ENCODE measurements at regions not wholly inside any gene's neighbourhood (a gene's known extent, or its start where the extent isn't known, plus 50 kb on each side); places are given as distances from the start of the nearest gene placed in this dataset.

DNA sequence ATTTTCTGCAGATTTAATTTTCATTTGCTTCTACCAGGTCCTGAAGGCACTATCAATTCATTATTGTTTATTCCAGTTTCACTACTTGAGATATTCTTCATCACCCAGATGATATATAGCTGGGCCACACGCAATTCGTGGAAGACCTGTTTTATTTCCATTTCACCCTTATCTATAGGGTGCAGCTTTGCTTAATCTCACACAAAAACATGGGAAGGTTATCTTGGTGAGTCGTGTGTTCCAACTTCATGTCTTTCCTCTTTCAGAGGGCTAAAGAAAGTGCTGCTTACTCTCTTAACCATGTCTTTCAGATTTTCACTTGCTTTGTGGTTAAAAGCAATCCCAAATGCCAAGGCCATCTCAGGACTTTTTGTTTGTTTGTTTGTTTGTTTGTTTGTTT lies 194.0 kb downstream of the SOD2 start:
- Mint-ChIP-seq H3K36me3 (ENCODE audit: low read depth) (peaks cover 3% of the 10 kb centered on the region), H3K27ac (ENCODE audit: unreplicated experiment) (no peak overlapping the region), H3K4me1 (no peaks in the 10 kb centered on the region), H3K9me3 (no peaks in the 10 kb centered on the region), H3K4me3 (no peak overlapping the region), H3K27me3 (ENCODE audit: low read depth) (peaks cover 11% of the 10 kb centered on the region)
- TF ChIP-seq, protein P1, sequence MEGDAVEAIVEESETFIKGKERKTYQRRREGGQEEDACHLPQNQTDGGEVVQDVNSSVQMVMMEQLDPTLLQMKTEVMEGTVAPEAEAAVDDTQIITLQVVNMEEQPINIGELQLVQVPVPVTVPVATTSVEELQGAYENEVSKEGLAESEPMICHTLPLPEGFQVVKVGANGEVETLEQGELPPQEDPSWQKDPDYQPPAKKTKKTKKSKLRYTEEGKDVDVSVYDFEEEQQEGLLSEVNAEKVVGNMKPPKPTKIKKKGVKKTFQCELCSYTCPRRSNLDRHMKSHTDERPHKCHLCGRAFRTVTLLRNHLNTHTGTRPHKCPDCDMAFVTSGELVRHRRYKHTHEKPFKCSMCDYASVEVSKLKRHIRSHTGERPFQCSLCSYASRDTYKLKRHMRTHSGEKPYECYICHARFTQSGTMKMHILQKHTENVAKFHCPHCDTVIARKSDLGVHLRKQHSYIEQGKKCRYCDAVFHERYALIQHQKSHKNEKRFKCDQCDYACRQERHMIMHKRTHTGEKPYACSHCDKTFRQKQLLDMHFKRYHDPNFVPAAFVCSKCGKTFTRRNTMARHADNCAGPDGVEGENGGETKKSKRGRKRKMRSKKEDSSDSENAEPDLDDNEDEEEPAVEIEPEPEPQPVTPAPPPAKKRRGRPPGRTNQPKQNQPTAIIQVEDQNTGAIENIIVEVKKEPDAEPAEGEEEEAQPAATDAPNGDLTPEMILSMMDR (conservative IDR thresholded peaks at IDR 0.05): no peak
- no peak for DNase-seq (ENCODE audit: low read depth, low spot score)

DNA sequence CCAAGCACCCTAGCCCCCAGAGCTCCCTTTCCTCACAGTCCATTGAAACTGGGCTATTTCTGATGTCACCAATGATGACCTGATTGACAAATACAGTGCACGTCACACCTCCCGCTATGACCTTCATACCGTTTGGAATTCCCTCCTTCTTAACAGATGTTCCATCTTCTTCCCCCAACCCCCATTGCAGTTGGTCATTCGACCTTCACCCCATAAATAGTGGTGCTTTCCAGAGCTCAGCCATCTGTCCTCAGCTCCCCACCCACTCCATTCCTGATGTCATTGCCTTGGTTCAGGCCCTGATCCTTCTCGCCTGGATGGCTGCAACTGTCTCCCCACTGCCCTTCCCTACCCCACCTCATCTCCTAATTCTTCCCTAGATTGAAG lies 198.5 kb downstream of the SOD2 start:
- Mint-ChIP-seq H3K4me1 (no peaks in the 10 kb centered on the region), H3K27ac (ENCODE audit: unreplicated experiment) (no peak overlapping the region), H3K27me3 (ENCODE audit: low read depth) (peaks cover 25% of the 10 kb centered on the region), H3K4me3 (no peak overlapping the region), H3K9me3 (no peaks in the 10 kb centered on the region), H3K36me3 (ENCODE audit: low read depth) (peaks cover 3% of the 10 kb centered on the region)
- TF ChIP-seq, protein P1 (conservative IDR thresholded peaks at IDR 0.05): no peak
- DNase-seq (ENCODE audit: low read depth, low spot score): no peak

DNA sequence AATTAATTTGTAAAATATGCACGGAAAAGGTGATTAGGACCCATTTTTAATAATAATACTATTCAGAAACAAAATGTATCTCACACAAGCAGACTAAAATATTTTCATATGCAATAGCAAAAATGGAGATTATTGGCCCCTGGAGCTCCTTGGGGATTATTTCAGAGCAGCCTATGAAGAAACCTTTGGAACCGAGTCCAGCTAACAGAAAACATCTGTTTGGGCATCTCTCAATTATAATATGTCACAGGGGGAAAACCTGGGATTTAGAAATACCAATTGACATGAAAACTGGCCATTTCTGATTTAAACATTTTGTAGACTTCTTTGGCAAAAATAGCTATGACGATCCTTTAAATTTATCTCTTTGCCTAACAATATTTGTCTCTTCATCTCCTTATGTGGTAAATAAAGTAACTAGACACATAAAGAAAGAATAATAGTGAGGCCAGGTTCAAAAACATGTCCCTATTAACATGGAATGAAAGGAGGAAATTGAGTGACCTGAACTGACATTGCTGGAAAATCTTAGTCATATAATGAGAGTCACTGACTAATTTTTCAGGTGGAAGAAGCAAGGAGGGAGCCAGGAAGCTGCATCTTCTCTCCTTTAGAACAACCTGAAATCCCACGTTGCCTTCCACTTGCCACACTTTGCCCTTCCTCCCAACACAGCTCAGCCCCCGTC lies 199.0 kb downstream of the SOD2 start:
- Mint-ChIP-seq H3K9me3 (no peaks in the 10 kb centered on the region), H3K36me3 (ENCODE audit: low read depth) (peaks cover 3% of the 10 kb centered on the region), H3K27me3 (ENCODE audit: low read depth) (peaks cover 25% of the 10 kb centered on the region), H3K4me1 (no peaks in the 10 kb centered on the region), H3K27ac (ENCODE audit: unreplicated experiment) (no peak overlapping the region), H3K4me3 (no peak overlapping the region)
- TF ChIP-seq, protein P1 (conservative IDR thresholded peaks at IDR 0.05): no peak
- DNase-seq (ENCODE audit: low read depth, low spot score): no peak

DNA sequence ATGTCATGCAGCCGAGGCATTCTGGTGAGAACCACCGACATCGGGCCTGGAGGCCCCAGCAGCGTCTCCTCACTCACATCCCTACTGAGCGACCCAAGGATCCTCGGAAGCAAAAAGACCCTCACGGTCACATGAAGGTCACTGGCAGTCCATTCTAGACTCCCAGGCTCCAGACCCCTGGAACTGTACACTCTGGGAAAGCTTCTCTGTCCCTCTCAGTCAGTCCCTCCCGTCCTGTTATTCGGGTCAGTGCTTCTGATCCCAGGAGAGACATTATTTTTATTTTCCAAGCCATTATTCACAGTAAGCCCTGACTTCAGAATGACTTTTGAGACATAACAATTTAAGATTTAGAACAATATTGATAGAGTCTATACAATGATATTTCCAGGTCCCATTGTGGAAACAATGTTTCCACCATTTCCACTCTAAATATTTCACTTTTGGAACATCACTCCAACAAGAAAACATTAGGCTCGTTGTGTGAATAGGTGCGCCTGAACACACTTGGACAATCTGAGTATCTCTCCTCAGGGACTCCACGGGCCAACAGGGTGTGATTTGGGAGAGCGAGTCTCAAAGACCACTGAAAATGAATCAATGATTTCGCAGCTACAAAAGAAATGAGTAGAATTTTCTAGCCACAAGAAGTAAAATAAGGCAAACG lies 199.7 kb downstream of the SOD2 start:
- no peak overlapping the region for H3K27ac Mint-ChIP-seq (ENCODE audit: unreplicated experiment)
- peaks cover 32% of the 10 kb centered on the region for H3K27me3 Mint-ChIP-seq (ENCODE audit: low read depth)
- no peak overlapping the region for H3K4me3 Mint-ChIP-seq
- H3K4me1 Mint-ChIP-seq: no peaks in the 10 kb centered on the region
- DNase-seq (ENCODE audit: low read depth, low spot score): no peak
- H3K9me3 Mint-ChIP-seq: no peaks in the 10 kb centered on the region
- TF ChIP-seq, protein P1 (conservative IDR thresholded peaks at IDR 0.05): no peak
- peaks cover 3% of the 10 kb centered on the region for H3K36me3 Mint-ChIP-seq (ENCODE audit: low read depth)

DNA sequence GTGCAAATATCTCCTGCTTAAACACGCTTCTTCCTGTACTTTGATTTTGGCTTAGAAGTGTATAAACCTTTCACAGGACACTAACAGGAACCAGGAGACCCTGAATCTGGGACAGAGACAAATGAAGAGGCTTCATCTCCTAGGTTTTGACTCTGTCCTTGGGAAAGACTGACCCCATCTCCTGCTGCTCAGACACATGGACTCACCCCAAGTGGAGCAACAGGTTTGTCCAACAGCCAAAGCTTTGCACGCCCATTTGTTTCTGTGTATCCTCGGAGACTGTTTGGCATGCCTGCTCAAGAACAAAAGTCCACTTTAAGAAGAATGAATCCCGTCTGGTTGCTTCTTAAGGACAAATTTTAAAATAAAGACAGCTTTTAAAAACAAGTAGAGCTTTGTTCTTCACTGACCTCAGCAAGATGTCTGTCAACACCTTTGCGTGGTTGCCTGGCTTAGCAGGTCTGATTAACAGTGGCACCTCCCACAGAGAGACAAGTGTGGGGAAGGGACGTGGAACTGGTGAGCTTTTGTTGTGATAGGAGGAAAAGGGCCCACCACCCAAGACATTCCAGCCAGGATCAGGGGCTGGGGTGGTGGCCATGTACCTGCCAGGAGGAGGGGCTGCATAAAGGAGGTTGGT lies 202.6 kb downstream of the SOD2 start:
- H3K9me3 Mint-ChIP-seq: no peaks in the 10 kb centered on the region

More for the DNA sequence above, 202.6 kb downstream of the SOD2 start:
- Mint-ChIP-seq H3K27ac (ENCODE audit: unreplicated experiment) (no peak overlapping the region), H3K4me1 (no peaks in the 10 kb centered on the region), H3K36me3 (ENCODE audit: low read depth) (no peaks in the 10 kb centered on the region), H3K4me3 (no peak overlapping the region), H3K27me3 (ENCODE audit: low read depth) (peaks cover 35% of the 10 kb centered on the region)
- DNase-seq (ENCODE audit: low read depth, low spot score): no peak
- TF ChIP-seq, protein P1 (conservative IDR thresholded peaks at IDR 0.05): no peak

Data from neural crest cell (in vitro differentiated cells).